GM13976 (cell line): ENCODE measurements at regions not wholly inside any gene's neighbourhood (a gene's known extent, or its start where the extent isn't known, plus 50 kb on each side); places are given as distances from the start of the nearest gene placed in this dataset.

ENCODE experiments used
- DNase-seq: peaks from one replicate; pipeline ENCODE4 v3.0.0; 2012; ENCODE audit warnings: low spot score
- in situ Hi-C: fragments of 300-500 bp; cut with MboI; formaldehyde crosslinking; loops from one replicate; pipeline ENCODE4 v1.12.0; 2022; ENCODE audit warnings: low sequenced_read_pairs, mixed read lengths, inconsistent platforms; ENCODE audit not compliant: unreplicated experiment
- TF ChIP-seq, protein P1 (sequence below): IDR thresholded peaks from 2 replicates; pipeline ENCODE4 v1.5.1; 2012; ENCODE audit warnings: borderline replicate concordance, mild to moderate bottlenecking; ENCODE audit not compliant: insufficient read depth; ENCODE audit errors: extremely low read depth, missing control alignments, control extremely low read depth

DNA sequence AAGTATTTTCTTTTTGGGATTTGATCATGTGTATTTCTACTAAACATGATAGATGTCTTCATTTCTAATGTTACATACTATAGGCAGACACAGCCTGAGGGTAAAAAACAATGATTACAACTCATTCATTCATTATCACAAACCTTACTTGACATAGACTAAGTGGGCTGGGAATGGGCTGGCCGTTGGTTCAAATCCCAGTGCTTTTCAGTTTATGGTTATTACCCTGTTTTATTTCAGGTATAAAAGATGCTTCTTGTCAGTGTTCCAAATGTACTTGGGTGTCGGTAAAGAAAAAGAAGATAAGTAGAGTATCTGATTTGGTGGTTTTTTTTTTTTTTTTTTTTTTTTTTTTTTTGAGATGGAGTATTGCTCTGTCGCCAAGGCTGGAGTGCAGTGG is 149.7 kb upstream of the ZFHX3 start:
- no peak for DNase-seq
- in situ Hi-C loops: loop anchor here (25.0 kb wide), 1 partner anchor 360 kb away; no protein-coding TSS in a partner anchor
- TF ChIP-seq, protein P1, sequence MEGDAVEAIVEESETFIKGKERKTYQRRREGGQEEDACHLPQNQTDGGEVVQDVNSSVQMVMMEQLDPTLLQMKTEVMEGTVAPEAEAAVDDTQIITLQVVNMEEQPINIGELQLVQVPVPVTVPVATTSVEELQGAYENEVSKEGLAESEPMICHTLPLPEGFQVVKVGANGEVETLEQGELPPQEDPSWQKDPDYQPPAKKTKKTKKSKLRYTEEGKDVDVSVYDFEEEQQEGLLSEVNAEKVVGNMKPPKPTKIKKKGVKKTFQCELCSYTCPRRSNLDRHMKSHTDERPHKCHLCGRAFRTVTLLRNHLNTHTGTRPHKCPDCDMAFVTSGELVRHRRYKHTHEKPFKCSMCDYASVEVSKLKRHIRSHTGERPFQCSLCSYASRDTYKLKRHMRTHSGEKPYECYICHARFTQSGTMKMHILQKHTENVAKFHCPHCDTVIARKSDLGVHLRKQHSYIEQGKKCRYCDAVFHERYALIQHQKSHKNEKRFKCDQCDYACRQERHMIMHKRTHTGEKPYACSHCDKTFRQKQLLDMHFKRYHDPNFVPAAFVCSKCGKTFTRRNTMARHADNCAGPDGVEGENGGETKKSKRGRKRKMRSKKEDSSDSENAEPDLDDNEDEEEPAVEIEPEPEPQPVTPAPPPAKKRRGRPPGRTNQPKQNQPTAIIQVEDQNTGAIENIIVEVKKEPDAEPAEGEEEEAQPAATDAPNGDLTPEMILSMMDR: no peak

DNA sequence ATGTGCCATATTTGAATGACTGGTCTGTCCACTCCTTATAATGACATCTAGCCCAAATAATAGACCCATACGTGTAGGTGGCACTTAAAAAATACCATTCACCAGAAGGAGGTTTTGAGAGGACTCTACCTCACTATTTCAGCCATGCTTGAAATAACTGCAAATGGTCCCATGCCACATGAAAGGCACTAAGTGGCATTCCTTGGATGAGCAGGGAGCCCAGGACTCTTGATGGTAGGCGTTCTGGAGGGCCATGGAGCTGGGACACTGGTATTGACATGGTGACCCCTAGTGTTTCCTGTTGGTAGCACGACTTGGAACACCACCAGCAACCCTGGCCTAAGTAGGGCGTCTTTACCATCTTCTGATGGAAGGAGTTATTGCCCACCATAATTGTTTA is 148.7 kb upstream of the ZFHX3 start:
- TF ChIP-seq, protein P1: peak; percentile 67
- in situ Hi-C loops: loop anchor here (25.0 kb wide), 1 partner anchor 359 kb away; no protein-coding TSS in a partner anchor
- peak; percentile 57 for DNase-seq

DNA sequence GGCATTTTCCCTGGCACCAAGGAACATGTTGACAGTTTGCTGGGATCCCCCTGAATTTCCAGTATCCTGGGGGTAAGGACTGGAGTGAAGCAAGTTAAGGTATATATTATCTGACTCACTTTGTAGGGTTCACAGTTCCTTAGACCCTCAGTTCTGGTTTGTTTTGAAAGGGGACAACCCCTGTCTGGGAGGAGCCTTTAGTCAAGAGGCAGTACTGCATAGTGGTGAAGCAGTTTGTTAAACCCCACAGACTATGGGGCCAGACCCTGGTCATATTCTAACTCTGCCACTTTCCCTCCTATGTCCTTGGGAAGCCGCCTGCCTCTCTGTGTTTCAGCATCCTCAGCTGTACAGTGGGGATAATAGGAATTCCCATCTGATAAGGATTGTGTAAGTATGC is 145.5 kb upstream of the ZFHX3 start:
- TF ChIP-seq, protein P1: no peak
- DNase-seq: no peak
- in situ Hi-C loops: loop anchor here (25.0 kb wide), 1 partner anchor 356 kb away; no protein-coding TSS in a partner anchor

DNA sequence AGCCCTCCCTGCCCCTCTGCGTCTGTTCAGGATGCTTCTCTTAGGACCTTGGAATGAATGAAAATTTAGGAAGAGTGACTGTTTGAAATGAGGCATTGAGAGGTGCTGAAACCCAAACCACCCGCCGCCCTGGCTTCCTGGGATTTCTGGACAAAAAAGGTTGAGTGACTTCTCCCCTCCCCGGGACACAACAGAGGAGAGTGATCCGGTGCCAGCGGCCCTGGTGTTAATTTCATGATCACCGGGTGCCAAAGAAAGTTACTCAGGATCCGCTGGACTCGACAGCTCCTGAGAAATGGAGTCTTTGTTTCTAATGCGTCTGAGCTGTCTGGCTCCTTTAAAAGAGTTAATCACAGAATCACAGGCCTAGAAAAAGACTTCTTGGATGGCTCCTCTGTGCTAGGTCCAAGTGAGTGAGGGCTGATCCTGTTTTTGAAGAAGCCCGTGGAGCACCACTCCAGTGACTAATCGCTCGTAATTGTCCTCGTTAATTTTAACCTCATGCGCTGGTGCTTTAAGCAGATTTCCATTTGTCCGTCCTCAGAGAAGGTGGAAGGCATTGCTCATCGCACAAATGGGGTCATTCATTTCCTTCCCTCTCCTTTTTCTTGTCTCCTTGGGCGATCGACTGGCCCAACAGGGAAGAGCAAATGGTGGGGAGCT is 144.4 kb upstream of the ZFHX3 start:
- TF ChIP-seq, protein P1: no peak
- no peak for DNase-seq
- in situ Hi-C loops: loop anchor here (25.0 kb wide), 1 partner anchor 355 kb away; no protein-coding TSS in a partner anchor

DNA sequence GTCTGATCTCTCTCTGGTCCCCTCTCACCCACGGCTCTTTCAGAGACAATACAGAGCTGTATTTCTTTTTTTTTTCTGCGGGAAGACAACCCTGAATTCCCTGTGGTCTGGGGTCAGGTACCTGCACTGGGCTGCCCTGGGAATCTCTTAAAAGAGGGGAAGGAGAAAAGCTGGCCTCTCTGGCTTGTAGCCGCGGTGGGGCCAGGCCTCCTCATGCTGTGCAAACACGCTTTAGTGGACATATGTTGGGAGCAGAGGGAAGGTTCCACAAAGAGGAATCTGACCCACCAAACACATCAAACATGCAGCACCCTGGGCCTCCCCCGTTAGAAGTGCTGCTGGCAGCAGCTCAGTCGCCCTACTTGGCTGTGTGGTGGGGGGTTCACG is 143.7 kb upstream of the ZFHX3 start:
- TF ChIP-seq, protein P1: no peak
- in situ Hi-C loops: loop anchor here (25.0 kb wide), 1 partner anchor 354 kb away; no protein-coding TSS in a partner anchor
- no peak for DNase-seq

DNA sequence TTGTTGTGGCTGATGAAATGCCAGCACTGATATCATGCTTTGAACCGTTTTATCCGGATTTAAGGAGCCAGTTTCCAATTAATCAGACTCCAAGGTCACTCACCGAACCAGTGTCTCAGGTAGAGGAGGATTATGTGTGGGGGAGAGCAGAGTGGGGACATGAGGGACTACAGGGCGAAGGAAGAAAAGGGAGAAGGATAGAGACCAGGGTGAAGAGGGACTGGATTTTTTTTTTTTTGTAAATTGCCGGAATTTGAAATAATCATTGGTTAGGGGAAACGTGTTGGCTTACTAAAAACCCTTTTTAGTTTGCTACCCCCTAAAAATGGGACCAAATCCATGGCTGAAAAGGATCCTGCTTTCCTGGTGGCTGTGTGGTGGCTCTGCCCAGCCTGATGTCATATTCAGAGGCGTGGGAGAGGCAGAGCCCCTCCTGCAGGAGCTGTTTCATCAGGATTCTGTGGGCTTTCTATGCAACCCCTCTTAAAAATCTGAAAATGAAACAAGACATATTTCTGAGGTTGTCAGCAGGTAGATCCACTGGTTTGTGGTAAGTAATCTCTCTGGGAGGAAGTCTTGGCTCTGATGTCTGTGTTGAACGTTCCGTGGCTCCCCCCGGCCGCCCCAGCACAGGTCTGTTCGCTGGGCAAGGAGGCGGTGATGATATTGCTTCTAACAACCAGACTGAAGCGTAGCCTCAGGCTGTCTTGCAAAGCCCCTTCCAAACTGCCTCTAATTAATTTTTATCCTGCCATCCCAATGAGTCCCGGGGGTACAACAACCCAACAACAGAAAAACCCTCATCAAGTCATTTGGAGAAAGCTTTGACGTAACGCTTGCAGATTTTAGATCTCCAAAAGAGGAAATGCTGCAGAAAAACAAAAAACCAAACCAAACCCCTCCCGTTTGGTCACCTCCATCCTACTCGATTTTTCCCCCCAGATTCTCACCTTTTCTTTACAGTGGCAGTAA is 143.0 kb upstream of the ZFHX3 start:
- TF ChIP-seq, protein P1: no peak
- in situ Hi-C loops: loop anchor here (25.0 kb wide), 1 partner anchor 354 kb away; no protein-coding TSS in a partner anchor
- DNase-seq: no peak
